HFFc6 (cell line): ENCODE measurements at regions not wholly inside any gene's neighbourhood (a gene's known extent, or its start where the extent isn't known, plus 50 kb on each side); places are given as distances from the start of the nearest gene placed in this dataset.

ENCODE experiments used
- DNase-seq: peaks from one replicate; pipeline ENCODE4 v3.0.0-alpha.2; 2018
- H3K27ac Mint-ChIP-seq: 2 replicates; pipeline ENCODE4 v1.8.0; 2020; ENCODE audit warnings: mild to moderate bottlenecking, mixed read lengths
- H3K27me3 Mint-ChIP-seq: 2 replicates; pipeline ENCODE4 v1.8.0; 2021; ENCODE audit warnings: mild to moderate bottlenecking, moderate library complexity, mixed read lengths; ENCODE audit not compliant: insufficient read depth
- H3K36me3 Mint-ChIP-seq: 2 replicates; pipeline ENCODE4 v1.8.0; 2021; ENCODE audit warnings: low read depth, mixed read lengths
- H3K4me1 Mint-ChIP-seq: 2 replicates; pipeline ENCODE4 v1.8.0; 2020; ENCODE audit warnings: low read depth, mixed read lengths
- H3K4me3 Mint-ChIP-seq: 2 replicates; pipeline ENCODE4 v1.8.0; 2020; ENCODE audit warnings: mild to moderate bottlenecking, moderate library complexity, mixed read lengths
- H3K9me3 Mint-ChIP-seq: 2 replicates; pipeline ENCODE4 v1.8.0; 2020; ENCODE audit warnings: mild to moderate bottlenecking, mixed read lengths
- TF ChIP-seq, protein P1 (sequence below): fragments of 200-600 bp; sonication (generic); IDR thresholded peaks from 2 replicates; pipeline ENCODE4 v1.5.0; 2021; ENCODE audit warnings: antibody characterized with exemption, mild to moderate bottlenecking

DNA sequence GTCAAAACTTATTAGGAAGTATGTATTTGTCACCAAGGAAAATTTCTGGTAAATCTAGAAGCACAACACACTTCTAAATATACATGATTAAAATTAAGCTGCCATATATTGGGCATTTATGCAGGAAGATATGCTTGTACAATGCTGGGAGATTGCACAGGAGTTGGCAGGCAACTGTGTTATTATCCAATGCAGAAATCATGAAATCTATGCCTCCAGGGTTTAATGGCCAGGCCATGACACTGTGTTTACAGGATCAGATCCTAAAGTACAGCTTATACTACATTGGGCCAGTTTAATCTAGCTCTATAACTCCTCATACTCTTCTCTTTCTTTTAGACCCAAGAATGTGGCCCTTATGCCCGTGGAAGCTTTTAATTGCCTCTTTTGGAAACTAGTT, 391.4 kb upstream of the DPH6 start:
- Mint-ChIP-seq H3K9me3 (no peaks in the 10 kb centered on the region), H3K36me3 (no peaks in the 10 kb centered on the region), H3K27me3 (no peaks in the 10 kb centered on the region; the same call in 1 of the 2 replicates), H3K27ac (no peak overlapping the region), H3K4me1 (no peaks in the 10 kb centered on the region), H3K4me3 (no peak overlapping the region)
- no peak for DNase-seq
- TF ChIP-seq, protein P1, sequence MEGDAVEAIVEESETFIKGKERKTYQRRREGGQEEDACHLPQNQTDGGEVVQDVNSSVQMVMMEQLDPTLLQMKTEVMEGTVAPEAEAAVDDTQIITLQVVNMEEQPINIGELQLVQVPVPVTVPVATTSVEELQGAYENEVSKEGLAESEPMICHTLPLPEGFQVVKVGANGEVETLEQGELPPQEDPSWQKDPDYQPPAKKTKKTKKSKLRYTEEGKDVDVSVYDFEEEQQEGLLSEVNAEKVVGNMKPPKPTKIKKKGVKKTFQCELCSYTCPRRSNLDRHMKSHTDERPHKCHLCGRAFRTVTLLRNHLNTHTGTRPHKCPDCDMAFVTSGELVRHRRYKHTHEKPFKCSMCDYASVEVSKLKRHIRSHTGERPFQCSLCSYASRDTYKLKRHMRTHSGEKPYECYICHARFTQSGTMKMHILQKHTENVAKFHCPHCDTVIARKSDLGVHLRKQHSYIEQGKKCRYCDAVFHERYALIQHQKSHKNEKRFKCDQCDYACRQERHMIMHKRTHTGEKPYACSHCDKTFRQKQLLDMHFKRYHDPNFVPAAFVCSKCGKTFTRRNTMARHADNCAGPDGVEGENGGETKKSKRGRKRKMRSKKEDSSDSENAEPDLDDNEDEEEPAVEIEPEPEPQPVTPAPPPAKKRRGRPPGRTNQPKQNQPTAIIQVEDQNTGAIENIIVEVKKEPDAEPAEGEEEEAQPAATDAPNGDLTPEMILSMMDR, result no peak

- Mint-ChIP-seq H3K36me3 (no peaks in the 10 kb centered on the region), H3K27ac (no peak overlapping the region), H3K4me1 (no peaks in the 10 kb centered on the region), H3K9me3 (no peaks in the 10 kb centered on the region), H3K27me3 (peaks cover 2% of the 10 kb centered on the region; the same call in 1 of the 2 replicates), H3K4me3 (no peak overlapping the region)
- no peak for DNase-seq
- TF ChIP-seq, protein P1, result no peak
Measured at GRCh38 chr15:35944945-35945585, 399.1 kb upstream of the DPH6 start.

GRCh38 chr15:35953424-35953823, 407.5 kb upstream of the DPH6 start:
- no peak overlapping the region for H3K27ac Mint-ChIP-seq
- H3K4me1 Mint-ChIP-seq, result no peaks in the 10 kb centered on the region
- H3K27me3 Mint-ChIP-seq, result no peaks in the 10 kb centered on the region
- no peak for DNase-seq
- no peak overlapping the region for H3K4me3 Mint-ChIP-seq
- TF ChIP-seq, protein P1, result no peak
- H3K36me3 Mint-ChIP-seq, result no peaks in the 10 kb centered on the region
- H3K9me3 Mint-ChIP-seq, result no peaks in the 10 kb centered on the region

DNA sequence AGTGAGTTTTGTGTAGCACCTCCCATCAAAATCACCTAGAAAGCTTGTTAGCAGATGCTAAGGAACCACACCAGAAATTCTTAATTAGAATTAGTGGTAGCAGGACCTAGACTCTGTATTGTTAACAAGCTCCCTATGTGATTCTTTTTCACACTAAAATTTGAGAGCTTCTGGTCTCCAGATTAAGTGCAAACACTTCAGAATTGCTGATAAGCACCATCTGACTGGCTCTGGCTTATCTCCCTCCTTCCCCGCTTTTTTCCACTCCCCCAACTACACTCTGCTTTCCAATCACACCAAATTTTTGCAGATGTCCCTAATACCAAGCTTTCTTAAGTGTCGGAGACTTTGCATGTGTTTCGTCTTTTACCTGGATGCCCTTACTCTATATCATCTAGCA, 410.1 kb upstream of the DPH6 start:
- no peaks in the 10 kb centered on the region for H3K27me3 Mint-ChIP-seq
- no peak overlapping the region for H3K4me3 Mint-ChIP-seq
- no peaks in the 10 kb centered on the region for H3K9me3 Mint-ChIP-seq
- DNase-seq, result no peak
- H3K36me3 Mint-ChIP-seq, result no peaks in the 10 kb centered on the region
- TF ChIP-seq, protein P1, result no peak
- no peak overlapping the region for H3K27ac Mint-ChIP-seq
- H3K4me1 Mint-ChIP-seq, result no peaks in the 10 kb centered on the region

DNA sequence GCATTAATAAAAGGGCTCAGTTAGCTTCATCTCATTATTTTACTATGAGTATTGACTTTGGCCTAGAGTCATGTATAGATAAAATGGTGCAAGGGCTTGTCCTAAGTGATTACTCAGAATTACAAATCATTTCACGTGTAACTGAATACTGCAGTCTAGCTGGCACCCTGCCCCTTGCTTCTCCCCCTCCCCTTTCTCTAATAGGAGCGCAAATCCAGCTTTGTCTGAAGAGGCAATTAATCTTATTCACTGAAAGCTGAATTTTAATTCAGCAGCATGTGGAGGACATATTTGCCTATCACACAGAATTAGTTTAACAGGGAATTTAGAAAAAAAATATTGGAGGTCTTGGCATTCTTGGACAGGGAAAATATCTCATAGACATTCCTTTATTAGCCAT, 412.1 kb upstream of the DPH6 start:
- Mint-ChIP-seq H3K4me1 (no peaks in the 10 kb centered on the region), H3K36me3 (no peaks in the 10 kb centered on the region), H3K27me3 (peaks cover 2% of the 10 kb centered on the region; the same call in 1 of the 2 replicates), H3K9me3 (no peaks in the 10 kb centered on the region), H3K4me3 (no peak overlapping the region), H3K27ac (no peak overlapping the region)
- TF ChIP-seq, protein P1, result no peak
- DNase-seq, result no peak
